Activated T-helper 2 cell treated with anti-CD3 and anti-CD28 coated beads, Interferon-gamma antibody, Interleukin-2, Interleukin-4, amounts not matched to agents 10 μg/mL and 5 μg/mL and 100 μg/mL, durations not matched to agents 14 hours and 24 hours and 36 hours (primary cell): ENCODE measurements at regions not wholly inside any gene's neighbourhood (a gene's known extent, or its start where the extent isn't known, plus 50 kb on each side); places are given as distances from the start of the nearest gene placed in this dataset.
"Not testable (repeated sequence)": the region's sequence is repeated elsewhere in the genome, so short reads cannot be mapped to it uniquely, and the experiment has no call there.

Source experiments
- DNase-seq: peaks from one replicate; pipeline ENCODE4 v3.0.0; 2021; ENCODE audit warnings: low spot score
- H3K27ac Mint-ChIP-seq: one replicate; pipeline ENCODE4 v1.8.0; 2021; ENCODE audit warnings: mixed read lengths
- H3K27me3 Mint-ChIP-seq: one replicate; pipeline ENCODE4 v1.8.0; 2021; ENCODE audit warnings: low read depth, mixed read lengths
- H3K36me3 Mint-ChIP-seq: one replicate; pipeline ENCODE4 v1.8.0; 2021; ENCODE audit warnings: low read depth, mixed read lengths
- H3K4me1 Mint-ChIP-seq: one replicate; pipeline ENCODE4 v1.8.0; 2021; ENCODE audit warnings: low read depth, mixed read lengths
- H3K4me3 Mint-ChIP-seq: one replicate; pipeline ENCODE4 v1.8.0; 2021; ENCODE audit warnings: low read depth, mild to moderate bottlenecking, moderate library complexity, mixed read lengths
- H3K9me3 Mint-ChIP-seq: one replicate; pipeline ENCODE4 v1.8.0; 2021; ENCODE audit warnings: mixed read lengths
- intact Hi-C: fragments of 100-400 bp; cut with micrococcal nuclease; formaldehyde crosslinking; loops from one replicate; pipeline ENCODE4 v1.15.1; 2023

DNA sequence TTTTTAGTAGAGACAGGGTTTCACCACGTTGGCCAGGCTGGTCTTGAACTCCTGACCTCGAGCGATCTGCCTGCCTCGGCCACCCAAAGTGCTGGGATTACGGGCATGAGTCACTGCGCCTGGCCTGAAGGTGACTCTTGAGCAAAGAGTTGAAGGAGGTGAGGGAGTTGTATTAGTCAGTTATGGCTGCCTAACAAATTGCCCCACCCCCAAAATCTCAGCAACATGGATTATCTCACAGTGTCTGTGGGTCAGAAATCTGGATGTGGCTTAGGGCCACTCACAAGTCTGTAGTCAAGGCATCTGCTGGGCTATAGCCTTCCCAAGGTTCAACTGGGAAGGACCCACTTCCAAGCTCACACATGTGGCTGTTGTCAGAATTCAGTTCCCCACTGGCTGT is 52.8 kb upstream of the ADGRE5 start:
- Mint-ChIP-seq H3K4me3 (no peak overlapping the region), H3K9me3 (no peaks in the 10 kb centered on the region)

DNA sequence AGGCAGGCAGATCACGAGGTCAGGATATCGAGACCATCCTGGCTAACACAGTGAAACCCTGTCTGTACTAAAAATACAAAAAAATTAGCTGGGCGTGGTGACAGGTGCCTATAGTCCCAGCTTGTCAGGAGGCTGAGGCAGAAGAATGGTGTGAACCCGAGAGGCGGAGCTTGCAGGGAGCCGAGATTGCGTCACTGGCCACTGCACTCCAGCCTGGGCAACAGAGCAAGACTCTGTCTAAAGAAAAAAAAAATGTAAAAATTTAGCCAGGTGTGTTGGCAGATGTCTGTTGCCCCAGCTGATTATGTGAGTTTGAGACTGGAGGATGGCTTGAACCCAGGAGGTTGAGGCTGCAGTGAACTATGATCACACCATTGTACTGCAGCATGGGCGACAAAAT is 54.2 kb upstream of the ADGRE5 start:
- H3K27me3 Mint-ChIP-seq, H3K4me3 Mint-ChIP-seq, H3K9me3 Mint-ChIP-seq, H3K27ac Mint-ChIP-seq, DNase-seq, H3K36me3 Mint-ChIP-seq, intact Hi-C loops, H3K4me1 Mint-ChIP-seq: not testable (repeated sequence)

More for the DNA sequence above, 52.8 kb upstream of the ADGRE5 start:
- H3K27ac Mint-ChIP-seq = no peak overlapping the region
- H3K36me3 Mint-ChIP-seq = no peaks in the 10 kb centered on the region
- intact Hi-C loops = no loop called here
- peaks cover 1% of the 10 kb centered on the region for H3K27me3 Mint-ChIP-seq
- no peaks in the 10 kb centered on the region for H3K4me1 Mint-ChIP-seq
- no peak for DNase-seq

DNA sequence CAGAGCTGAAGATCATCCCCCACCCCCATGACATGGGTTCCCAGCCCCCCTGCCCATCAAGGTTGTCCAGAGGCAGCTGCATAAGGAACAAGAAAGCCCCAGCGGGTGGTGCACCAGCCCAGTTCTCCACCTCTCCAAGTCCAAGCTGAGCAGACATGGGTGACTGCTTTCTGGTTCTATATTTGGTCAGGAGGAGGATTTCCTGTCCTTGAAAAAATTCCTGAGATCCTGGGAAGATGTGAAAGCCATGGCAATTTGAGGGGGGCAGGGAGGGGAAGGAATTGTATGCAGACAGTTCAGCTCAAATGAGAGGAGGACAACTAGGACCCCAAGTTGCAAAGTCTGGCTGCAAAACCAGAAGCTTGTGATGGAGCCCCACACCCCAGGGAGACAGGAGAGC is 55.4 kb upstream of the ADGRE5 start:
- intact Hi-C loops = no loop called here
- no peaks in the 10 kb centered on the region for H3K9me3 Mint-ChIP-seq
- no peaks in the 10 kb centered on the region for H3K36me3 Mint-ChIP-seq
- H3K4me1 Mint-ChIP-seq = no peaks in the 10 kb centered on the region
- H3K27ac Mint-ChIP-seq = no peak overlapping the region
- H3K4me3 Mint-ChIP-seq = no peak overlapping the region
- DNase-seq = no peak
- H3K27me3 Mint-ChIP-seq = no peaks in the 10 kb centered on the region

DNA sequence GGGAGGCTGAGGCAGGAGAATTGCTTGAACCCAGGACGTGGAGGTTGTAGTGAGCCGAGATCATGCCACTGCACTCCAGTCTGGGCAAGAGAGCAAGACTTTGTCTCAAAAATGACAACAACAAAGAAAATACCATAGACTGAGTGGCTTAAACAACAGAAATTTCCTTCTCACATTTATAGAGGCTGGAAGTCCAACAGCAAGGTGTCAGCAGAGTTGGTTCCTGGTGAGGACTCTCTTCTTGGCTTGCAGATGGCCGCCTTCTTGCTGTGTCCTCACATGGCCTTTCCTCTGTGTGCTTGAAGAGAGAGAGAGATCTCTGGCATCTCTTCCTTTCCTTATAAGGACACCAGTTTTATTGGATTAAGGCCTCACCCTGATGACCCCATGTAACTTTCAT is 56.1 kb upstream of the ADGRE5 start:
- Mint-ChIP-seq H3K4me1 (no peaks in the 10 kb centered on the region), H3K27me3 (no peaks in the 10 kb centered on the region), H3K4me3 (no peak overlapping the region), H3K36me3 (no peaks in the 10 kb centered on the region), H3K9me3 (no peaks in the 10 kb centered on the region), H3K27ac (no peak overlapping the region)
- no peak for DNase-seq
- intact Hi-C loops = no loop called here

DNA sequence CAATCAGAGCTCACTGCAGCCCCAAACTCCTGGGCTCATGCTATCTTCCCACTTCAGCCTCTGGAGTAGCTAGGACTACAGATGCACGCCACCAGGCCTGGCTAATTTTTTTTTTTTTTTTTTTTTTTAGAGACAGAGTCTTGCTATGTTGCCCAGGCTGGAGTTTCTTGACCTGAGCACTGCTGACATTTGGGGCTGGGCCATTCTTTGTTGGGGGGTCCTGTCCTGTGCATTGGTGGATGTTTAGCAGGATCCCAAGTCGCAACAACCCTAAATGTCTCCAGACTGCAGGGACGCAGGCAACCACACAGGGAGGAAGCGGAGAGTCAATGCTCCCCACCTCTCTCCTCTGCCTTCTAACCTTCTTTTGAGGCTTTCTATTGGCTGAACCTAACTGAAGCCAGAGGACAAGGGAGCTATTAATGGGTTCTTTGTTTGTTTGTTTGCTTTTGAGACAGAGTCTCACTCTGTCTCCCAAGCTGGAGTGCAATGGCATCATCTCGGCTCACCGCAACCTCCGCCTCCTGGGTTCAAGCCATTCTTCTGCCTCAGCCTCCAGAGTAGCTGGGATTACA is 58.3 kb upstream of the ADGRE5 start:
- Mint-ChIP-seq H3K4me1 (no peaks in the 10 kb centered on the region), H3K36me3 (no peaks in the 10 kb centered on the region), H3K4me3 (no peak overlapping the region), H3K27me3 (no peaks in the 10 kb centered on the region), H3K27ac (no peak overlapping the region), H3K9me3 (no peaks in the 10 kb centered on the region)
- no peak for DNase-seq
- intact Hi-C loops = no loop called here

DNA sequence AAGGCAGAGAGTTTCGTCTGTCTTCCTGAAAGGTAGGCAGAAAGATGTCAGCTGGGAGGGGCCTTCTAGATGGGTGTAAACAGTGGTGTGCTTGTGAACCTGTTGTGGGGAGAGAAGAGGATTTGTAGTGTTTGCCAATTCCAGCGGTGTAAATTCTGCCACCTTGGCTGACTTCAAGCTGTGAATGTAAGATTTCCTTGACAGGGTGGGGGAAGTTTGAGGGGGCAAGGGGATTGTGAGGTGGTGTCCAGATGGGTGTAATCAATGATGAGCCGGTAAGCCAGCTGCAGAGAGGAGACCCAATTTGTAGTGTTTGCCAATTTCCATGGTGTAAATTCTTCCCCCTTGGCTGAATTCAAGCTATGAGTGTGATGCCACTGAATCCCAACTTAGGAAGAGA is 61.0 kb upstream of the ADGRE5 start:
- intact Hi-C loops = no loop called here

DNA sequence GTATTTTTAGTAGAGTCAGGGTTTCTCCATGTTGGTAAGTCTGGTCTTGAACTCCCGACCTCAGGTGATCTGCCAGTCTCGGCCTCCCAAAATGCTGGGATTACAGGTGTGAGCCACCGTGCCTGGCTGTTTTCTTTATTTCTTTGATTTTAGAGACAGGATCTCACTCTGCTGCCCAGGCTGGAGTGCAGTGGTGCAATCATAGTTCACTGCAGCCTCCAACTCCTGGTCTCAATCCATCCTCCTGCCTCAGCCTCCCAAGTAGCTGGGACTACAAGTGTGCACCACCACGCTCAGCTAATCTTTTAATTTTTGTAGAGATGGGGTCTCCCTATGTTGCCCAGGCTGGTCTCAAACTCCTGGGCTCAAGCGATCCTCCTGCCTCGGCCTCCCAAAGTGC is 61.5 kb upstream of the ADGRE5 start:
- H3K4me3 Mint-ChIP-seq, intact Hi-C loops, H3K4me1 Mint-ChIP-seq, H3K9me3 Mint-ChIP-seq, H3K27me3 Mint-ChIP-seq, H3K27ac Mint-ChIP-seq, H3K36me3 Mint-ChIP-seq, DNase-seq: not testable (repeated sequence)

More for the DNA sequence above, 61.0 kb upstream of the ADGRE5 start:
- no peaks in the 10 kb centered on the region for H3K4me1 Mint-ChIP-seq
- no peaks in the 10 kb centered on the region for H3K36me3 Mint-ChIP-seq
- H3K4me3 Mint-ChIP-seq = no peak overlapping the region
- no peaks in the 10 kb centered on the region for H3K27me3 Mint-ChIP-seq
- no peak for DNase-seq
- H3K9me3 Mint-ChIP-seq = no peaks in the 10 kb centered on the region
- H3K27ac Mint-ChIP-seq = no peak overlapping the region

DNA sequence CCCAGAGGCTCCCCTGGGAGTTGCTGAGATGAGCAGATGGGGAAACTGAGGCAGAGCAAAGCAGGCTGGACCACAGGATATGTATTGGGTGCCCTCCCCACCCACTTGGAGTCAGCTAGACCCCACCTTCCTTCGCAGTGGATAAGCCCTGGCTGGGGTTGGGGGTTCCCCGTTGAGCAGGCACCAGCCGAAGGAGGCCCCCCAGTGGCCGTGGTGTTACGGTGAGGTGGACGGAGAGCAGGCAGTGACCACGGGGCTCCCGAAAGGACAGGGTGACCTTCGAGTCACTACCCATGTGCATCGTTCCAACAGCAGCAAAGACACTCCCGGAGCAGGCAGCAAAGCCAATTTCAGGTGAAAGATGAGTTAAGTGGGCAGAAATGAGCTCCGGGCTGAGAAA is 62.4 kb upstream of the ADGRE5 start:
- Mint-ChIP-seq H3K9me3 (no peaks in the 10 kb centered on the region), H3K4me1 (no peaks in the 10 kb centered on the region), H3K4me3 (no peak overlapping the region), H3K27me3 (no peaks in the 10 kb centered on the region), H3K36me3 (no peaks in the 10 kb centered on the region), H3K27ac (no peak overlapping the region)
- no peak for DNase-seq
- intact Hi-C loops = no loop called here

DNA sequence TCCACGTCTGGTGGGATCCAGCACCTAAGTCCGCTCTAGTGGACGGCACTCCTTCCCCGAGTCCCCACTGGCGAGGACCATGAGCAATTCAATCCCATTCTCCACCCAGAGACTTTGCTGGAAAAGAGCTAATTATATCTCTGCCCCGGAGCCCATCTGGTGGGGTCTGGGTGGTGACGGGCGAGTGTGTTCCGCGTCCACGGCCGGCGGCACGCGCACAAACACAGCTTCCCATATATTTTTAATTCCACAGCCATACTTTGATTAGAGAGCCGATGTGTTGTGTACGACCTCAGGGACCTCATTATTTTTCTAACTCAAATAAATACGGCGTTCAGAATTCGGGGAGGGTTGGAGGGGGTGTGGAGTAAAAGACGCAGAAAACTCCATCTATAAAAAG is 64.1 kb upstream of the ADGRE5 start:
- H3K27ac Mint-ChIP-seq = no peak overlapping the region
- intact Hi-C loops = no loop called here
- no peaks in the 10 kb centered on the region for H3K4me1 Mint-ChIP-seq
- no peaks in the 10 kb centered on the region for H3K9me3 Mint-ChIP-seq
- no peak overlapping the region for H3K4me3 Mint-ChIP-seq
- no peaks in the 10 kb centered on the region for H3K27me3 Mint-ChIP-seq
- no peak for DNase-seq
- H3K36me3 Mint-ChIP-seq = no peaks in the 10 kb centered on the region

DNA sequence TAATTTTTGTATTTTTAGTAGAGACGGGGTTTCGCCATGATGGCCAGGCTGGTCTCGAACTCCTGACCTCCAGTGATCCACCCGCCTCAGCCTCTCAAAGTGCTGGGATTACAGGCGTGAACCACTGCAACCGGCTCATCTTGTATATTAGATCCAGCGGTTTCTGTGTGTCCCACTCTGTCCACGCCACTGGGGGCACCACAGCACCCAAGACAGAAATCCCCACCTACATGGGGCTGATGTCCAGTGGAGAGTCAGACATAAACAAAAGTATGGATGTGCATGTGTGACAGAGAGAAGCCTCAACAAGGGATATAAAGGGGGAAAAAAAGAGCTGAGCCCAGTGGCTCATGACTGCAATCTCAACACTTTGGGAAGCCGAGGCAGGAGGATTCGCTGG is 65.8 kb upstream of the ADGRE5 start:
- no peak overlapping the region for H3K27ac Mint-ChIP-seq
- no peaks in the 10 kb centered on the region for H3K9me3 Mint-ChIP-seq
- H3K27me3 Mint-ChIP-seq = no peaks in the 10 kb centered on the region
- no peak overlapping the region for H3K4me3 Mint-ChIP-seq
- no peaks in the 10 kb centered on the region for H3K36me3 Mint-ChIP-seq
- no peaks in the 10 kb centered on the region for H3K4me1 Mint-ChIP-seq
- intact Hi-C loops = no loop called here
- DNase-seq = no peak

DNA sequence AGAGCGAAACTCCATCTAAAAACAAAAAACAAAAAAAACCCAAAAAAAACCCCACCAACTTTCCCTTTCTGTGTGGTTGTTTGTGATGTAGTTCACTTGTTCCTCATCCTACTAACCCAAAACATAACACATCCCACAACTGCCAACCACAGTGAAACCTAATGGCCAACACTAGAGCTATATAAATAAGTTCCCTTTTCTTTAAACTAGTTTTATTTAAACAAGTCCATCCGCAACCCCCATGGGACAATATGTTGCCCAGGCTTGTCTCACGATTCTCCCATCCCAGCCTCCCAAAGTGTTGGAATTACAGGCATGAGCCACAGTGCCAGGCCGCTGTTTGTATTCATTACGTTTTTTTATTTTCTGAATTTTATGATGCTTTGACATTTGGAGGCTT is 71.2 kb upstream of the ADGRE5 start:
- H3K27me3 Mint-ChIP-seq = no peaks in the 10 kb centered on the region
- no peaks in the 10 kb centered on the region for H3K36me3 Mint-ChIP-seq
- H3K4me1 Mint-ChIP-seq = peaks cover 7% of the 10 kb centered on the region
- no peak overlapping the region for H3K4me3 Mint-ChIP-seq
- no peak for DNase-seq
- intact Hi-C loops = no loop called here
- no peaks in the 10 kb centered on the region for H3K9me3 Mint-ChIP-seq
- H3K27ac Mint-ChIP-seq = no peak overlapping the region

DNA sequence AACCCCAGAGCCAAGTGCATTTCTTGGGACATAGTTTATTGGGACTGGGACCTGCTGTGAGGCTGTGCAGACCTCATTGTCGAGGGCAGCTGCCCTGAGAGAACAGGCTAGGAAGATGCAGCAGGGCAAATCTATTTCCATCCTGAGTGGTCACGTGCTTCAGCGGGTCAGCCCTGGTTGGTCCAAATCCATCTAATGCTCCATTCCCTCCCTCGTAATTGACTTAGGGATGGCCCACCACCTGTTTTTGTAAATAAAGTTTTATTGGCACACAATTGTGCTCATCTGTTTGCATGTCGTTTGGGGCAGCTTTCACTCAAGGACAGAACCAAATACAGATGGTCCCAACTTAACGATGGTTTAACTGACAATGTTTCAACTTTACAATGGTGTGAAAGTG is 75.5 kb upstream of the ADGRE5 start:
- no peak for DNase-seq
- Mint-ChIP-seq H3K9me3 (no peaks in the 10 kb centered on the region), H3K27me3 (peaks cover 2% of the 10 kb centered on the region), H3K36me3 (no peaks in the 10 kb centered on the region), H3K4me1 (peaks cover 7% of the 10 kb centered on the region), H3K4me3 (no peak overlapping the region), H3K27ac (no peak overlapping the region)
- intact Hi-C loops = no loop called here

DNA sequence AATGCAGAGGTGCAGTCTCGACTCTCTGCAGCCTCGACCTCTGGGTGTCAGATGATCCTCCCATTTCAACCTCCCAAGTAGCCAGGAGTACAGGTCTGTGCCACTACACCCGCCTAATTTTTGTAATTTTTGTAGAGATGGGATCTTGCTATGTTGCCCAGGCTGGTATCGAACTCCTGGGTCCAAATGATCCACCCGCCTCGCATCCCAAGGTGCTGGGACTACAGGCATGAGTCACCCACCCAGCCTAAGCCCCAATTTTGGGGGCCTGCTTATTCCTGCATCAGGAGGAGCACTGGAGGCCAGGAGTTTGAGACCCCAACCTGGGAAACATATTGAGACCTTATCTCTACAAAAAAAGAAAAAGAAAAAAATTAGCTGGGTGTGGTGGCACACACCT is 80.1 kb upstream of the ADGRE5 start:
- no peak for DNase-seq
- Mint-ChIP-seq H3K27me3 (peaks cover 5% of the 10 kb centered on the region), H3K4me1 (no peaks in the 10 kb centered on the region), H3K4me3 (no peak overlapping the region), H3K9me3 (no peaks in the 10 kb centered on the region), H3K36me3 (no peaks in the 10 kb centered on the region), H3K27ac (no peak overlapping the region)
- intact Hi-C loops = no loop called here

DNA sequence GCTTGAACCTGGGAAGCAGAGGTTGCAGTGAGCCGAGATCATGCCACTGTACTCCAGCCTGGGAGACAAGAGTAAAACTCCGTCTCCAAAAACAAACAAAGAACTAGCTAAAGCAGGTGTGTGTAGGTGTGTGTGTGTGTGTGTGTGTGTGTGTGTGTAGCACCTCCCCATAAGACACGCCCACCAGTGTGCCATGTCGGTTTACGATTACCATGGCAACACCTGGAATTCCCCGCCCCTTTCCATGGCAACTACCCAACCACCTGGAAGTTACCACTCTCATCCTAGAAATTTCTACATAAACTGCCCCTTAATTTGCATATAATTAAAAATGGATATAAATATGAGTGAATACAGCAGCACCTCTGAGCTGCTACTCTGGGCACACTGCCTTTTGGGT is 80.9 kb upstream of the ADGRE5 start:
- Mint-ChIP-seq H3K36me3 (no peaks in the 10 kb centered on the region), H3K27ac (no peak overlapping the region), H3K27me3 (peaks cover 5% of the 10 kb centered on the region), H3K9me3 (no peaks in the 10 kb centered on the region), H3K4me3 (no peak overlapping the region), H3K4me1 (no peaks in the 10 kb centered on the region)
- intact Hi-C loops = no loop called here
- DNase-seq = no peak
